CD4-positive, alpha-beta T cell treated with Interleukin-4 for 1 hour (primary cell): ENCODE measurements at regions not wholly inside any gene's neighbourhood (a gene's known extent, or its start where the extent isn't known, plus 50 kb on each side); places are given as distances from the start of the nearest gene placed in this dataset.
"Not testable (repeated sequence)": the region's sequence is repeated elsewhere in the genome, so short reads cannot be mapped to it uniquely, and the experiment has no call there.

Experiments used
- DNase-seq, 2 donors: peaks; one replicate each; pipeline ENCODE4 v3.0.0-alpha.2; 2020 to 2022

DNA sequence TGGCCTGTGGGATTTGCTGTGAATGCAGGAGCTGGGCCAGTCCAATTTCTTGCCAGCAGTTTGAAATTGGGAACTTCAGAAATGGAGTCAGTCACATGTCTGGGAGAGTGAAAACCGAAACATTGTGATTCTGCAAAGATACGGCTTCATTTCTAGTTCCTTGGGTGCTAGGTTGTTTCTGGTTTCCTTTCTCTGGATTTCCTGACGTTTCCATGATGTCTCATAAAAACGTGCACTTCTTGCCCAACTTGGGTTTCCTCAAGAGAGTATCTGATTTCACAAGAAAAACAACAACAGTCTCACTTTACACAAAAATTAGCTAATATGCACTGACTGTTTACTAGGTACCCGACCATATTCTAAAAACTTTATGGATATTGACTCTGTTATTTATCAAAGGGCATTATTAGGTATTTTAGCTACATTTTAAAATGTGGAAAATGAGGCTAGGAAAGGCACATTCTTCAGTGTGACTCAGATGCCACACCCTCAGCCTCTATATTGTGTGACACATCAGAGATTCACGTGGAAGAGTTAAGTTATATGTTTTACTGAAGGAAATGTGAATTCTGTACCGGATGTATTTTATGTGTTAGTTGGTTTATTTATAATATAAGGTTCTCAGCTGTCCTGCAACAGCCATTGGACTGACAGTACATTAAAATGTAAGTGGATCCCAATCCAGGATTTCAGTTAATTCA, 225.0 kb upstream of the PUDP start:
- DNase-seq: no peak

DNA sequence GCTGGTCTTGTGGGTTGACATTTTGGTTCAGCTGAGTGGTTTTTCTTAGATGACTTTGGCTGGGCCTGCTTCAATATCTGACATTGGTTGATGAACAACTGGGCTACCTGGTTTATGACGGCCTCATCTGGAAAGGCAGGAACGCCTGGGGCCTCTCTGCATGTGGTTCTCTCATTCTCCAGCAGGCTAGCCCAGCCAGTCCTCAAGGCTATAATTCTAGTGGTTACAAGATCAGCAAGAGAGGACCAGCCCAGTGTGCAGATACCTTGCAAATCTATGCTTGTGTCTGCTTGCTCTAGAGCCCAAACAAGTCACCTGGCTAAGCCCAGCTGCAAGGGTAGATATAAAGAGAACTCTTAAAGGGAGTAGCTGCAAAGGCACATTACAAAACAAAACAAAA, 214.2 kb upstream of the PUDP start:
- no peak for DNase-seq

DNA sequence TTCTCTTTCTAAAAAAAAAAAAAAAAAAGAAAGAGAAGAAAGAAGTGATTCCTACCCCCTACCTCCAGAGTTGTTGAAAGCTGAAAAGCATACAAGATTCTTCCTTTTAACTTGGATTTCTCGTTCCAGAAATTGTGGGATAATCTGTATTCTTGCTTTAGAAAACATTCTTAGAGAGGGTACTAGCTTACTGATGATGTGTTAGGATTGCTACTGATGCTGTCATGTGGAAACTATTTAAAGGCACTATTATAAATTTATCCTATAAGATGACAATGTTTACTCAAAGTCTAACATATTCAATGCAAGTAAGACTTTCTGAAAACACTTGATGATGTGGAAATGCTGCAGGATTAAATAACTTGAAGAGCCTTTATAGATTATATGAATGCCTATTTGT, 204.0 kb upstream of the PUDP start:
- no peak for DNase-seq

DNA sequence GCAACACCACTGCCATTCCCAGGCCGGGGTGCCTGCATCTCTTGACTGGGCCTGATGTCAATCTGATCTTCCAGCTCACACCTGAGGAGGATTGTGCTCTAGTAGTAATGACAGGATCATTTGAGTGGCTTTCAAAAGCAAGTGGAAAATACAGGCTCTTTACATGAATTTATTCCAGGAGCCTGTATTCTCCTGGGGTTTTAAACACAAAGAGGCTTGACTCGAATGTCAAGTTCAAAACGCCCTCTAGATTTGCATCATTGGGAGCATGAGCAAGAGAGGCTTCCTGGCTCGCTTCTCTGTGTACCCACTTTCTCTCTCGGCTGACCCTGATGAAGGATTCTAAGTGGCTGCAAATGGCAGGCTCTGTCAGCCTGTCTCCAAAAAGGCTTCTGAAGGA, 199.5 kb upstream of the PUDP start:
- no peak for DNase-seq

DNA sequence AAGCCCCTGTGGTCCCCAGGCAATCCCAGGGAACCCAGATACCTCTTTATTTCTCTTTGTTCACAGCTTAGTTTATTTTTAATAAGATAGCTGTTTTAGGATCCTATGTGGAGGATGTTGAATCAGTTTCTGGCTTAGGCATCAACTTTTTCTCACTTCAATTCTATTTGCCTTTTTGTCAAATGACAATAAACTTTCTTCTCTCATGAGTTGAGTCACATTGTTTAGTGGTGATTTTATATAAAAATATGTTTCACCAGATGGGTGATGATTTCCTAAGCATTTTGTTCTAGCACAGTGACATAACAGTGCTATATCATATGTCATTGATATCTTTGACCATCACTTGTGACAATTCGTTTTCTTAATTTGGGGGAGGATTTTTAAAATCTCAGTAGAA, 198.1 kb upstream of the PUDP start:
- no peak for DNase-seq

DNA sequence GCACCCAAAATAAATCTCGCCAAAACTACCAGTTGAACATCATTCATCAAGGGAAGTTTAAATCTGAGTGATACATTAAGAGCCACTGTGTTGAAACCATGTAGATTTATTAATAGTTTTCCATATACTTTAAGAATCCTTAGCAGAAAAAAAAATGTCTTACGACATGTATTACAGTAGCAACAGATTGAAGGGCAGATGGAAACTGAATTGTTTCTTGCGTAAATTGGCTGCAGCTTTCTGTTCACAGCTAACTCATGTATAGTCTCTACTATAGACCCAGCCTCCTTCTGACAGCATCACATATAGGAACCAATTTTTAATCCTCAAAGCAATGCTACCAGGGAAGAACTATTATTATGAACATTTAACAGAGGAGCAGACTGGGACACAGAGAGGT, 195.2 kb upstream of the PUDP start:
- DNase-seq: no peak

DNA sequence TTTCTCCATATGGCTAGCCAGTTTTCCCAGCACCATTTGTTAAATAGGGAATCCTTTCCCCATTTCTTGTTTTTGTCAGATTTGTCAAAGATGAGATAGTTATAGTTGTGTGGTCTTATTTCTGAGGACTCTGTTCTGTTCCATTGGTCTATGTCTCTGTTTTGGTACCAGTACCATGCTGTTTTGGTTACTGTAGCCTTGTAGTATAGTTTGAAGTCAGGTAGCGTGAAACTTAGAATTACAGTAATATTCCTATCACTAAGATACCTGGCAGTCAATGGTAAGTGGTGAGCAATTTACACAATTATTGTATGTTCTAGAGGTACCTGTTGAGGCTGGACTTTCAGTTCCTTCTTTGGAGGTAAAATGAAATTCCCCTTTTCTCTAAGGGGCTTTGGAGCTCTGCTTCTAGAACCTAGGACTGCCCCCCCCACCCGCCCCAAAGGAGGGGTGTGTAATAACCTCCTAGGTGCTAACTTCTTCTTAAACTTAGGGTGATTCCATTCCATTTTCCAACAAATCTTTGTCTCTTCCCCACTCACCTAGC, 187.9 kb upstream of the PUDP start:
- DNase-seq: not testable (repeated sequence)

DNA sequence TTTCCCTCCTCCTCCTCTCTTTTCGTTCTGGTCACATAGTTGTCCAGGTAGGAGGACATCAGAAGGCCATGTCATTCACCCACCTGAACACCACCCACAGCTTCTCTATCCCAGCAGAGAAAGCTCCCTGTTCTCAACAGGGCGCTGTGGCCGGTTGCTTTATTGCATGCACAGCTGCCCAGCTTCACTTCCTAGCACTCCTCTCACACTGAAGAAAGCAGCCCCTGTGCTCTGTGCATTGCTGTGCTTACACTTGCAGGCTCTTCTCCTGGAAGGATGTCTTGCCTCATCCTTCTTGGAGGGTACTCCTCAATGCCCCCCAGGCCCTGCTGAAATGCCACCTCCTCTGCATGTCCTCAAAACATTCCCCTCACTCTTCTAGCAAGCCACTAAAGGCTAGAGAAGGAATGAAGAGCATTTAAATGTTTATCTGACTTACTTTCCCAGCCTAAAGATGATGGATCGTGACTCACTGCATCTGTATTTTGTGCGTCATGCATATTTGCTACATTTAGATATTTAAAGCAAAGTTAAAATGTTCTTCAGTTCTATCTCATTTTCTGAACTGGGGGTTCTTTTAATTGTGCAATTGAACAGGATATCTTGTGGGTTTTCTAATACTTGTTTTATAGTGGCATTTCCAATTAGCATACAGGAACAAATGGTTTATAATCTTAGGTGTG, 186.4 kb upstream of the PUDP start:
- DNase-seq: no peak

DNA sequence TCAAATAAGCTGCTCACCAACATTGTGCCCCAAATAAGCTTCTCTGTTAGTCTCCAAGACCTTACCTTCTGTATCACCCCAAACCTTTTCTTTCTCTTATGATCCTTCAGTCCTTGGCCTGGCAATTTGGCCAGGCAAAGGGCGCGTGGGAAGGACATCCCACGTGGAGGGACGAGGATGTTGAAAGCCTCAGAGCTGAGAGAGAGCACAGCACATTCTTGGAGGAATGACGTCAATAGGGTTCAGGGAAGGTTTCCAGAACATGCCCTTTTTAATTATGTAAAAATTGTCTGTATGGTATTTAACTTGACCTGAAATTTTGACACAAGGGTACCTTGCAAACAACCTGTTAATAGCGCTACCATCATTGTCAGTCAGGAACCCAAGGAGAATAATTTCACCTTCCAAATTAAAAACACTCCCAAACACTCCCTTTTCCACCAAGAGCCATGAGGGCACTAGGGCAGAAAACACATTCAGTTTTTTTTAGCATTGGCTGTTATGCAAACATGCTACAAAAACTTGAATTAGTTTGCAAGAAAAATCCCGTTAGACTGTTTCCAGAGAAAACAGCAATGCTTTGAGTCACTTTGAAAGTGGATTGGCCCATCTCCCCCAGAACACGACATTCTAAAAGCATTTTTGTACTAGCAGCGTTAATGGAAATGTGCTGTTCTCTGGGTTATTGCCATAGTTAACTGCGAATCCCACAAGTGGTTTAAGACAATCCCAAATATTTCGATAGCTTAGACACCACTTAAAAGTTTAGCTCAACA, 183.2 kb upstream of the PUDP start:
- no peak for DNase-seq

DNA sequence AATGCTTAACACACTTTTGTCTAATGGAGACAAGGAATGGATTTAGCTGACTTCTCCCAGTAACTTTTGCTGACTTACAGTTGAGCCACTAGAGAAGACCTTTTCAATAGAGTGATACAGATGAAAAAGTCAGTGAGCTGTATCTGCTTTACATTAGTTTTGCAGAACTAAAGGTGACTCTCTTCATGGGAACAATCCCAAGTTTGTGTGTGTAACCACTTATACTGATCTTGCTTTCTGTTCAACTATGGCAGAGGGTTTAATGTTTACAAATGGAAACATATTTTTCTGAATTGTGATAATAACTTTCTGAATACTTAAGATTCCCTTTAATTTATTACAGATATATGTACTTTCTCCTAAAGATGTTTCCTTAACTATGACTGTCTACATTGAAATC, 182.6 kb upstream of the PUDP start:
- no peak for DNase-seq

DNA sequence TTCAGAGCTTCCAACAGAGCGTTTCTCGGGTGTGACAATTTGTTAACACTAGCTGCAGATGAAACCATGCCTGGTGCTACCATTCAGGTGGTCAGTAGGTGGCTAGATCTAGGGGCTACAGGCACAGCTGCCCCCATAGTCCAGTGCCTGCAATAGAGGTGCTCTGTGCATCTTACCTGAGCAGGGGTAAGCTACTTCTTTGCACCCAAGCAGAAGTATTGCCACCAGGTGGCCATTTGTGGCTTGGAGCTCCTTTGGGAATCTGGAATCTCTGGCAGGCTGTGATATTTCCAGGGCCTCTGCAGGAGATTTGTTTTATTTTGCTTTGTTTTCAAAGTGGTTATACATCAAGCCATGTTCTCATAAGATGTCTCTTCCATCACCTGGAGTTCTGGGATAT, 170.7 kb upstream of the PUDP start:
- no peak for DNase-seq

DNA sequence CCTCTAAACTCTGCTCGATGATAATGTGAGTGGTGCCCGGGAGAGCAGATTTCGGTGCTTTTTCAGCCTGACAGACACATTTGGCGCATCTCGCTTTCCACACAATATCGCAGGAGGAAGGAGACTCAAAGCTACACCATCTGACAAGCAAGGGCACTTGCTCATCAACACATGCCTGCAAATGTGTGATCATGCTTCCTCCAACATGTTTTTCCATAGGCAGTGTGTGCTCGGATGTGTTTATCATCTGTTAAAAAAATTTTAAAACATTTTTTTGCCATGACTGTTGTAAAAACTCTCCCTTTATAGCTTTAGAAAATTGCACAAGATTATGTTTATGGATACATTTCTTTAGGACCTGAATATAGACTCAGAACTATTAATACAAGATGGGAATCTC, 170.3 kb upstream of the PUDP start:
- no peak for DNase-seq

DNA sequence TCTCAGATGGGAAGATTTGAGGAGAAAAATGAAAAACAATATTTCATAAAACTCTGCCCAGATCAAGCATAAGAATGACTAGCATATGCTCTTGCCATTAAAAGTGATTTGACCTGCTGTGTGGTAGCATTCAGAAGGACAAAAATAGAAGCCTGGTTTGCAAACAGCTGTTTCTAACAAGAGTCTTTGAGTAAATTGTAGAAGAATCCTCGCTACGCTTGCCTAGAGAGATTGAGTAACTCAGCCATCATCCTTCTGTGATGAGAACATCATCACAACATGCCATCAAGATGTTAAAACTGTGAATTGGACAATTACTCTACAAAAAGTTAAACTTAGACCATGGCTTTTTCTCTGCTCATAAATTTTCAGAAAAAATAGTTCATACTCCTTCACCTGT, 168.9 kb upstream of the PUDP start:
- DNase-seq: no peak

DNA sequence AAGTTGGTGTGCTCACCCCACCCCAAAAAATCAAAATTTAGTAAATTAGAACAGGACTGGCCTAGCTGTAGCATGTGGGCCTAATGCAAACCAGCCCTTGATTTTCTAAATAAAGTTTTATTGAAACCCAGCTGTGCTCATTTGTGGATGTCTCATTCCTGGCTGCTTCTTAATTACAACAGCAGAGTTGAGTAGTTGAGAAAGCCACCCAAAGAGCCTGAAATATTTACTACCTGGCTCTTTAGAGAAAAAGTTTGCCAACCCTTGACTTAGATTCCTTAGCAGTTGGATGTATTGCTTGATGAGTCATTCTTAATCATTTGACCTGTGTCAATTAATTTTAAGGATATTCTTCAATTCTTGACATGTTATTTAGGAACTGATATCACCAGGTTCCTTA, 168.3 kb upstream of the PUDP start:
- no peak for DNase-seq

DNA sequence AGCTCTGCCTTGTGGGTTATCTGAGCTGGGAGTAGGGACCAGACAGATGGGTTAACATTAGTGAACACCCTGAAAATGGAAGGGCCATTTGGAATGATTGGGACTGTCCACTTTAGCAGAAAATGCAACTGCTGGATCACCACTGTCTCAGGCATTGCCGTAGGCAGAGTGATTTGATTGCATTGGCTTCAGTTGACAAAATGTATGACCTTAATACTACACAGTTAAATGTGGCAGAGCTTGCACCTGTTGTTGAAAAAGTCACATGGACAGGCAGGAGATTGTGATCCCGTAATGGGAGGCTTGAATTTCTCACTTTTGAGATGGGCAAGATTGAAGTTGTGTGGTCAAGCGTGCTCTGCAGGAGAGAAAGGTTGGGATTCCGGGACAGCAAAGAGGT, 166.5 kb upstream of the PUDP start:
- DNase-seq: no peak

DNA sequence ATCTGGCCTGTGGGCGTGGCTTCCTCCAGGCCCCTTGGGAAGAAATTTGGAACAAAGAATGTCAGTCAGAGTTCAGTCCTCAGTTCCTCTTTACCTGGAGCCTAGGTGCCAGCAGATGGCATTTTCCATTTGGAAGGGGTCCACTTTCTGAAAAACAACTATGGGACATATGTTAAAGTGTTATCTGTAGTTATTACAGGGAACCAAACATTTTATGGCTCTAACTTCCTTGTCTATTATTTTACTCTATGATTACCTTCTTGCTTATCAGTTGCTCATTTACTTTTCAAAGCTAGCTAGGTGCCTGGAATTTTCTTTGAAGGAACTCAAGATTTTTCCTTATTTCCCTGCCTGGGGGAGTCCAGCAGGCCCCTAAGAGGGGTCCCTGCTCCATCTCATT, 159.8 kb upstream of the PUDP start:
- no peak for DNase-seq

DNA sequence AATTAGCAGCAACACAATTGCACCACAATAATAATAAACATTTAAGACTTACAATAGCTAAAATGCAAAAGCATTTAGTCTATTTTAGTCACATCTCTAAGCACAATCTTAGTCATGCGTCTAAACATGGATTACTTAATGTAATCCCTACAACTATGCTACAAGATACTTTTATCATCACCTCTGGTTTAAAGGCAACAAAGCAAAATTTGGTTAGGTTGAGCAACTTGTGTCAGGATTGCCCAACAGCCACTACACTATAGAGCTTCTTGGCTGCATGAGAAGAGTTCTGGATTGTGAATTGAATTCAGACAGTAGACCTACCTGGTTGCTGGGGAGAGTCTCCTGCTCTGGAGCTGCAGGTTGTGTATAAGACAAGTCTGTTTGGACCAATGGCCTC, 146.5 kb upstream of the PUDP start:
- no peak for DNase-seq

DNA sequence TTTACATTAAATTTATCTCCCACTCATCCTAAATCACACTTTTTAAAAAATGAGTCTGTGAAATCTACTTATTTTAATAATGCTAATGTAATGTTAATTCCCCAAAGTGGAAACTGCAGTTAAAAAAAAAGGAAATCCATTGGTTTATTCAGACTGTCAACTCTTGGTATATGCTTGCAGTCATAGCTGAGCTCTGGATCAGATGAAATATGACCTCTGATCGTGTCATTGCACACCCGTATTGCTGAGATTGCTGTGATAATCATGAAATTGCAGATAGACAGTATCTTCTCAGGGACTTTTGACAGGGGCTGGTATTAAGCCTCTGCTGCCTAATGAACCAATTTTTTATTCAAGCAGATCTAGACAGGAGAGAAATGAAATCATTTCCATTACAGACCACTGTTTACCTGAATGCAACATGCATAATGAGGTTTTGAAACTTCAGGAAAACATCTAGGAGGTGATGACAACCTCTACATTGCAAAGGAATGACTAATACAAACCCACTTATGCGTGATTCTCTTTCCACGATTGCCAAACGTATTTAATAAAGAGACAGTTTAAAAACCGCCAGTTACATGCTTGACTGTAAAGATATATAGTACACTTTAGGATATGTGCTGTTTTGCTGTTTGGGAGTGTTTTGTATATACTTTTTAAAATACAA, 138.3 kb upstream of the PUDP start:
- no peak for DNase-seq

DNA sequence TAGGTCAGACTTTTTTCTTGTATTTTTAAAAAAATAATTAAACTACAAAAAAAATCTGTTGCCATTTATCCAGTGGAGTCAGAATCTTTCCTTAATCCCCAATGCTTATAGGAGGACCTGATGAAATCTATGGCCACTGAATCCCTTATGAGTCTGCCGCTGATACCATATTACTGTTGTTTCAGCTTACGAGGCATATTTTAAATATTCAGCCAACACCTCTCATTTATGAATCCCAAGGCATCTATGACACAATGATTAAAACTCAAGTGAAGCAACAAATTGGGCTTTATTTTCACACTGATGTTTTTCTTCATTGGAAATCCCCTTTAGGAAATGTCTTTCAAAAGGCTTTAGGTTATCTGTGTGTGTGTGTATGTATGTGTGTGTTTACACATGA, 137.8 kb upstream of the PUDP start:
- DNase-seq: no peak

DNA sequence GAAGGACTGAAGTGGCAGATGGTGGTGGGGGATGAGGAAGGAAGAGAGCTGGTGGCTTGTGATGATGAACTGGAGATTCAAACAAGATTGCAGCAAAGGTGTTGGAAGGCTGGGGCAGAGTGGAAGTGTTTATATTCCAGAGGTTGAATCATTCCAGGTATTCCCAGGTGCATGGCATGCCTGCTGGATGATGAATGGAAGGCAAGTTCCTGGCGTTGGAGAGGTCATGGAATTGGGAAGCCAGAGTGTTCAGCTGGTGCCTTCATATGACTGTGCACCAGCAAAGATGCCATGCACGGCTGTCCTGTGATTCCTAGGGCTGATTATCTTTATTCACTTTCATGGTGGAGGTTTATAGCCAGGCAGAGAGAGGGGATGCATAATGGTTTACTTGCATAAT, 135.8 kb upstream of the PUDP start:
- DNase-seq: no peak

DNA sequence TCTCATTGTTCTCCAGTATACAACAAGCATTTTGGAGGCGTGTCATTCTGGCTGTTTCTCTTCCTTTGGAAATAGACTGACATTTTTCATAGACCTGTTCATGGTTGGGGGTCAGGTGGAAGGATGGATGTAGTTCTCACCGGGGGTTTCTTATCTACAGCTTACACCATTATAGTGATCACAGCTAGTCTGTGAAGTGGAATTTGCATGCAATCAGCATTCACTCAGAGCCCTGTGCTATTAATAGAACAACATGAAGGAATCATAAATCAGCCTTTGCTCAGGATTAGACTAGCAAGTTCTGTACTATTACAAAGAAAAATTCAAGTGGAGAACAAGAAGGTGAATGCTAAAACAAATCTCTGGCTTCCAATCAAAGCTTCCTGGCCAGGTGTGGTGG, 132.6 kb upstream of the PUDP start:
- no peak for DNase-seq

DNA sequence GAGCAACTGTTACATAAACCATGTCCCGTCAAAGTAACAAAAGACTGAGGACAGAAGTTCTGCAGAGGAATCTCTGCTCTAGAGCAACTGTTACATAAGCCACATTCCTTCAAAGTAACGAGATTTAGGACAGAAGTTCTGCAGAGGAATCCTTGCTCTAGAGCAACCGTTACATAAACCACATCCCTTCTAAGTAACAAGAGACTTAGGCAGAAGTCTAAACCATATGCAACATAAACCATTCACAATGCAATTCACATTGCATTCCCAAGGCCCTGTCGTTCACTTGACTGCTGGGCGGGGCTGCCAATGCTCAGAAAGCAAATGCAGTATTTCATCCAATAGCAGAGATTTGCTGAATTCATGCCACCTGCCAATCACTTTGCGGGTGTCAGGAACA, 124.4 kb upstream of the PUDP start:
- DNase-seq: no peak

DNA sequence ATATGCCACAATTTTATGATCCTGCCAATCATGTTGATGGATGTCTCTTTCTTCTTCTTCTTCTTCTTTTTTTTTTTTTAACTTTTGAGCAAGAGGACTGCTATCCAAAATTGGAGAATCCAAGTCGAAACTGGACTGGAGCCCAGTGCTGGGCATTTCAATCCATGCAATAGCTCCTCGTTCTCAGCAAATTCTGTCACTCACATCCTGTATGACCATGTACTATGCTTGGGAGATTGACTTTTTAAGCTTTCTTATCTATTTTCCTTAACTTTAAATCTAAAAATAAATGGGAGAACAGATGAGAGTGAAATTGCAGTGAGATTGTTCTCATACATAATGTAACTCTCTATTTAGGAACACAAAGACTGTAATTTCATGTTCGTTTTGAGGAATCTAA, 123.0 kb upstream of the PUDP start:
- no peak for DNase-seq

DNA sequence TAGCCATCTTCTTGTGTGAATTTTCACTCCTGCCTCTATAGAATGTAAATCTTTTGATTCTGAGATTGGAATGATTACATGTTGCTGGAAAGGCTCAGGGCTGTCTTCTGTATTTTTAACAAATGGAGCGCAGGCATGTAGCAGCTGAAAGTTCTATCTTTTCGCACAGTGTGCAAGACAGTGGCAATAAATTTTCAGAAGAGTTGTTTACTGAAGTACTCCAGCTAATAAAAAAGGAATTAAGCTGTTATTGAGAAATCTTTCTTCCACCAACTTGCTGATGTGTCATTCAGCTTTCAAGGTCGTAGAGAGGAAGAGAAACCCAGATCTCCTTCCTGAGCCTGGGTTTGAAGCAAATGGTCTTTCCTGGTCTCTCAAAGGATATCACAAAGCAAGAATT, 122.0 kb upstream of the PUDP start:
- no peak for DNase-seq
